ENCODE measurements at regions not wholly inside any gene's neighbourhood (a gene's known extent, or its start where the extent isn't known, plus 50 kb on each side); places are given as distances from the start of the nearest gene placed in this dataset.

GRCh38 chr3:81154611-81155143 is 606.8 kb downstream of the GBE1 start:
- H3K4me3 ChIP-seq = no peak overlapping the region
- ATAC-seq = no peak
- H3K27ac ChIP-seq = no peak overlapping the region
- no peaks in the 10 kb centered on the region for H3K4me1 ChIP-seq
- no peaks in the 10 kb centered on the region for H3K9me3 ChIP-seq
- H3K27me3 ChIP-seq = no peaks in the 10 kb centered on the region
- no peaks in the 10 kb centered on the region for H3K36me3 ChIP-seq (replicated peaks in 1 of 2; ENCODE audit: insufficient read depth in 1 of 2, low read depth in 2 of 2)
- 49 to 61% methylated on average over 6 to 7 of the region's 7 CpGs for WGBS, 2 donors
- intact Hi-C loops (cut with DNase I) = no loop called here
- TF ChIP-seq CTCF (IDR thresholded peaks at IDR 0.05) = no peak
- no peak for TF ChIP-seq POLR2A (IDR thresholded peaks at IDR 0.05)
- DNase-seq = no peak

GRCh38 chr3:81152156-81152555 is 609.3 kb downstream of the GBE1 start:
- Histone ChIP-seq H3K27me3 (no peaks in the 10 kb centered on the region), H3K4me3 (no peak overlapping the region), H3K36me3 (replicated peaks in 1 of 2; ENCODE audit: insufficient read depth in 1 of 2, low read depth in 2 of 2) (no peaks in the 10 kb centered on the region), H3K27ac (no peak overlapping the region), H3K9me3 (no peaks in the 10 kb centered on the region), H3K4me1 (no peaks in the 10 kb centered on the region)
- TF ChIP-seq CTCF (IDR thresholded peaks at IDR 0.05) = no peak
- no peak for TF ChIP-seq POLR2A (IDR thresholded peaks at IDR 0.05)
- DNase-seq (no peak), ATAC-seq (no peak)
- intact Hi-C loops (cut with DNase I) = no loop called here
- 50 to 58% methylated on average over 2 of the region's 2 CpGs for WGBS, 2 donors

- intact Hi-C loops (cut with DNase I) = no loop called here
- Histone ChIP-seq H3K27me3 (no peaks in the 10 kb centered on the region), H3K4me3 (no peak overlapping the region), H3K36me3 (replicated peaks in 1 of 2; ENCODE audit: insufficient read depth in 1 of 2, low read depth in 2 of 2) (no peaks in the 10 kb centered on the region), H3K27ac (no peak overlapping the region), H3K4me1 (no peaks in the 10 kb centered on the region), H3K9me3 (no peaks in the 10 kb centered on the region)
- 82 to 91% methylated on average over 1 of the region's 1 CpG for WGBS, 2 donors
- TF ChIP-seq CTCF (IDR thresholded peaks at IDR 0.05) = no peak
- no peak for ATAC-seq
- no peak for DNase-seq
Measured at GRCh38 chr3:81132995-81133394, 628.5 kb downstream of the GBE1 start.

- DNase-seq = no peak
- H3K27ac ChIP-seq = no peak overlapping the region
- no peak for TF ChIP-seq POLR2A (IDR thresholded peaks at IDR 0.05)
- no peak for TF ChIP-seq CTCF (IDR thresholded peaks at IDR 0.05)
- no peaks in the 10 kb centered on the region for H3K27me3 ChIP-seq
- H3K4me1 ChIP-seq = no peaks in the 10 kb centered on the region
- no peaks in the 10 kb centered on the region for H3K9me3 ChIP-seq
- intact Hi-C loops (cut with DNase I) = no loop called here
- no peak for ATAC-seq
- no peaks in the 10 kb centered on the region for H3K36me3 ChIP-seq (replicated peaks in 1 of 2; ENCODE audit: insufficient read depth in 1 of 2, low read depth in 2 of 2)
- 33 to 39% methylated on average over 5 of the region's 5 CpGs for WGBS, 2 donors
- no peak overlapping the region for H3K4me3 ChIP-seq
Measured at GRCh38 chr3:81105789-81106488, 655.5 kb downstream of the GBE1 start.

- Histone ChIP-seq H3K36me3 (replicated peaks in 1 of 2; ENCODE audit: insufficient read depth in 1 of 2, low read depth in 2 of 2) (no peaks in the 10 kb centered on the region), H3K4me1 (no peaks in the 10 kb centered on the region), H3K27me3 (no peaks in the 10 kb centered on the region), H3K27ac (no peak overlapping the region), H3K4me3 (no peak overlapping the region), H3K9me3 (no peaks in the 10 kb centered on the region)
- ATAC-seq (no peak), DNase-seq (no peak)
- WGBS, 2 donors = 48 to 53% methylated on average over 2 of the region's 2 CpGs
- TF ChIP-seq POLR2A (IDR thresholded peaks at IDR 0.05) = no peak
- TF ChIP-seq CTCF (IDR thresholded peaks at IDR 0.05) = no peak
- intact Hi-C loops (cut with DNase I) = no loop called here
Measured at GRCh38 chr3:81105206-81105605, 656.2 kb downstream of the GBE1 start.
